GM18508 (cell line): ENCODE measurements at regions not wholly inside any gene's neighbourhood (a gene's known extent, or its start where the extent isn't known, plus 50 kb on each side); places are given as distances from the start of the nearest gene placed in this dataset.
"Not testable (repeated sequence)": the region's sequence is repeated elsewhere in the genome, so short reads cannot be mapped to it uniquely, and the experiment has no call there.

Source experiments
- ATAC-seq: cut with Tn5 transposase; IDR thresholded peaks from one replicate; pipeline ENCODE4 v1.9.1; 2021; ENCODE audit warnings: moderate number of reproducible peaks; ENCODE audit not compliant: insufficient read depth, unreplicated experiment

GRCh38 chr16:59975953-59976352 lies 1241.8 kb upstream of the GOT2 start:
- no peak for ATAC-seq

DNA sequence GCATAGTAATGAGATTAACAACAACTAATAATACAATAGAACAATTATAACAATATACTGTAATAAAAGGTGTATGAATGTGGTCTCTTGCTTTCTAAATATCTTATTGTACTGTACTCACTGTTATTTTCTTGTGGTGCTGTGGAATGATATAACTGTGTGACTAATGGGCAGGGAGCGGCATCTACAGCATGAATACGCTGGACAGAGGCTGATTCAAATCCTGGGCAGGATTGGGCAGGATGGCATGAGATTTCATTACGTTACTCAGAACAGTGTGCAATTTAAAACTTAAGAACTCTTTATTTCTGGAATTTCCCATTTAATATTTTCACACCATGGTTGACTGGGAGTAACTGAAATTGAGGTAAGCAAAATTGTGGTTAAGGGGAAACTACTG lies 1239.8 kb upstream of the GOT2 start:
- ATAC-seq: no peak

DNA sequence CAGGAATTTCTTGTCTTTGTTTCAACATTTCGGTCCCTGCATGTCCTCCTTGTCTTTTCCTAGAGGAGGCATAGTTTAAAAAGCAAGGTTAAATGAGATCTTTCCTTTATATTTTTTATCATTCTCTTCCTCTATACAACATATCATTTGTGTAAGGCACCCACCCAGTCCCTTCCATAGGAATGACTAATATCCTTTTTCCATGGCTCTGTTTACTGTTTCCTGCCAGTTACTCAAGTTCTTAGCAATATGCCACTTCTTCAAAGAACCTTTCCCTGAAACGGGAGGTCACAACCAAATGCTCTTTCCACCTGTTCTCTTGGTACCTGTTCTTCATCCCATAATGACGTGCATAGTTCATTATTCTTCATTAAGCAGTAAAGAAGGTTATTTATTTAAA lies 1237.1 kb upstream of the GOT2 start:
- no peak for ATAC-seq

- no peak for ATAC-seq
Observed at GRCh38 chr16:59964232-59964924, 1230.3 kb upstream of the GOT2 start.

DNA sequence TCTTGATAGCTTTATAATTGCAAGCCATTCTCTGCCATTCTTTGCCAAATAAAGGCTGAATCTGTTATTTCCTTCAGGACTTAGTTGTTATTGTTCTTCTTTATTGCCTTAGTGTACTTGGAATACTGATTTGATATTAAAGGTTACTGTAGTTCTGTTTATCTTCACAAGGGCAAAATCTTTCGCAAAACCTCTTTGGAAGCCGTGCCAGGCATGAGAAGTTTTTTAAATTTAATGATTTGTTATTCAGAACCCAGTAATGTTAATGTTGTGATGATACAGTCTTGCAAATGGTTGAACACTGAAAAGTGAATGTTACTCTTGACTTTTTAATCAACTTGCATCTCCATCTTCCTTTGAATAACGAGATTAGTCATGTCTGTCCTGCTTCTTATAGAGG lies 1225.2 kb upstream of the GOT2 start:
- no peak for ATAC-seq

- ATAC-seq: no peak
Observed at GRCh38 chr16:59950431-59950830, 1216.3 kb upstream of the GOT2 start.

DNA sequence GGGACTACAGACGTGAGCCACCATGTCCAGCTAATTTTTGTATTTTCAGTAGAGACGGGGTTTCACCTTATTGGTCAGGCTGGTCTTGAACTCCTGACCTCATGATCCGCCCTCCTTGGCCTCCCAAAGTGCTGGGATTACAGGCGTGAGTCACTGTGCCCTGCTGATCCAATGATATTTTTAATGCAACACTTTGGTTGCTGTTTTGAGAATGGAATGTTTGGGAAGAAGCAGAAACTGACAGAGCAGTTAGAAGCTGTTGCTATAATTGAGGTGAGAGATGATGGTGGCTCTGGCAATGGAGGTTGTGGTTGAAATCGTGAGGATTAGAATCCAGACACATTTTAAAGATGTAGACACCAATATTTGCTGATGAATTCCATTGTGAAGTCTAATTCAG lies 1209.9 kb upstream of the GOT2 start:
- ATAC-seq: not testable (repeated sequence)

GRCh38 chr16:59941594-59941993 lies 1207.5 kb upstream of the GOT2 start:
- ATAC-seq: no peak

- ATAC-seq: no peak
Observed at GRCh38 chr16:59920054-59920453, 1185.9 kb upstream of the GOT2 start.

- ATAC-seq: no peak
Observed at GRCh38 chr16:59913666-59914065, 1179.5 kb upstream of the GOT2 start.

GRCh38 chr16:59909262-59909661 lies 1175.1 kb upstream of the GOT2 start:
- ATAC-seq: no peak

GRCh38 chr16:59907611-59908010 lies 1173.5 kb upstream of the GOT2 start:
- no peak for ATAC-seq

DNA sequence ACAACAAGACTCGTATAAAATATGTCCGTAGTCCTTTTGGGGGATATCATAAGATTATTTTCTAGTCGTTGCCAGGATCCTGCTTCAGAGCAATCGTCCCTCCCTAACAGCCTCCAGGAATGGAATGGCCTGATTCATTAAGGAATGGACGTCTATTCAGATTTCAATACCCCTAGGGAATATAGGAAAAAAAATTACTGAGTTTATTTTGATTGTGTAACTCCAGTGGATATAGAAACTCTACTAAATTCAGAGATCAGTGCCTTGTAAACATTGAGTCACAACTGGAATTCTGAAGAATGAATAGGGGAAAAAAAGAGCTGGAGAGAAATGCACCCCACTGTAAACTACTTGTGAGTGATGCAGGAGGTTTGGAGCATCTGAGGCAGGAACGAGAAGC lies 1171.5 kb upstream of the GOT2 start:
- no peak for ATAC-seq

DNA sequence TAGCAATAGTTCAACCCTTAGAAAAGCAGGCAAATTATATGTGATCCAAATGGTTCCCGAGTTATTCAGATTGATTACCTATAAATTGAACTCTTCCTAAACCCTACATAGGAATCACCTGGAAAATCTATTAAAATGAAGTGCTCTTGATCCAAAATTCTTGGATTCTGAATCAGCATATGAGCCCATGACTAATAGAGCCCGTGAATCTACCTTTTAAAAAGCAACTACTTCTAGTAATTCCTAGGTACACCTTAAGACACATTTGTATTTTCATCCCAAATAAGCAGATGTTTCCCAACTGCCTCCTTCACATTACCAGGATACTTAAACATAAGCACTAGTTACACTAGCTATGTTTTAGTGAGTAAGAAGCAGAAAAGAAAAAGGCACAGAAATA lies 1171.0 kb upstream of the GOT2 start:
- ATAC-seq: no peak

GRCh38 chr16:59899940-59900339 lies 1165.8 kb upstream of the GOT2 start:
- ATAC-seq: no peak

DNA sequence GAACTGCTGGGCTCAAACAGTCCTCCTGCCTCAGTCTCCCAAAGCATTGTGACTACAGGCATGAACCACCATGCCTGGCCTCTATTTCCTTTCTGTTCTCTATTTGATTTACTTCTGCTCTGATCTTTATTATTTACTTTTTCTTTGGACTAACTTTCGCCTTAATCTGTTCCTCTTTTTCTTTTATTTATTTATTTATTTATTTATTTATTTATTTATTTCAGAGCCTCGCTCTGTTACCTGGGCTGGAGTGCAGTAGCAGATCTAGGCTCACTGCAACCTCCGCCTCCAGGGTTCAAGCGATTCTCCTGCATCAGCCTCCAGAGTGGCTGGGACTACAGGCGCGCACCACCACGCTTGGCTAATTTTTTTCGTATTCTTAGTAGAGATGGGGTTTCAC lies 1158.3 kb upstream of the GOT2 start:
- ATAC-seq: no peak

DNA sequence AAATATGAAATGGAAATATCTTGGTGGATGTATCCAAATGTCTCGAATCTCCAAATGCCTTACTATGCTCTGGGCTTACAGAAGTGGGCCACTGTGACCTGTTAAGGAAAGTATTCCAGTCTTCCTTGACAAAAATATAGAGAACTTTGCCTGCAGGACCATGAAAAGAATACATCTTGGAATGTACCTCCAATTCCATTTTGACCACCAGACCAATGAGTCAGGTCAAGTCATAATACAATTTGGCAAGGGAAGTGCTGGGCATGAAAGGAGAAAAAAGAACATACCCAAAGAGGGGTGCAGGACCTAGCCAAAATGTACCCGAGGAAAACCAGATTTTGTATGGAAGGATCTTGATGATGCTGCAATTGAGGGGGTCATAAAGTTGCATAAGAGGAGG lies 1153.7 kb upstream of the GOT2 start:
- ATAC-seq: no peak

DNA sequence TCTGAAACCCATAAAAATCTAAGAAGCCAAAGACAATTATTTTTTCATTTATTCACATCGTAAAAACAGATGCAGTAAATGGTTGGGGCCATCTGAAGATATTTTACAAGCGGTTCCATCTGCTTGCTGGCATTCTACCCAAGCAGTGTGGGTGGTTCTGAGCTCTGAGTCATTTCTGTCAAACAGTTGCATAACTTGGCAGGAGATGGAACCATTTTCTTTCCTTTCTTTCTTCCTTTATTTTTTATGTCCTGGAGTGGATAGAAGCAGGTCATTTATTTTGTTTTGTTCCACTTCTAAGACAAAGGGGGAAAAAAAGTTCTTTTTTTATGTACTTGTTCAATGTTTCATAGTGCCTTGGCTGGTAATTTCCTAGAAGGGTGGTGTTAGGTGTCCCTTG lies 1151.9 kb upstream of the GOT2 start:
- ATAC-seq: no peak

- ATAC-seq: no peak
Observed at GRCh38 chr16:59881376-59881775, 1147.3 kb upstream of the GOT2 start.

GRCh38 chr16:59880611-59881010 lies 1146.5 kb upstream of the GOT2 start:
- no peak for ATAC-seq

DNA sequence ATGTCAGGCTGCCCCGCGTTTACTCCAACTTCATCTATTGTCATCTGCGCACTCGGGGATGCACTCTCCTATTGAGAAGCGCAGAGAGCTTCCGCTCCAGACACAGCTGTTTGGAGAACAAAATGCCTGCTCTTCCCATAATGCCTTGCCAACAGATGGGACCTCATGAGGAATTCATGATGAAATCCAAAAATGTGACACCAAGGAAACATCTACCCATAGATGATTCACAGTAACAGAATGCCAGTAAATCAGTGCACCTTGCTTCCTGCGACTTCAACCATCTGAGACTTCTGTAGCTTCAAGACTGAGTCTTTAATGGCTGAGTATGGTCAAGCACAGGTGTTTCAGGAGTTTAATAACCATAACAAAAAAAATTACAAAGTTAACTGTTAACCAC lies 1144.9 kb upstream of the GOT2 start:
- no peak for ATAC-seq

GRCh38 chr16:59878479-59878878 lies 1144.4 kb upstream of the GOT2 start:
- ATAC-seq: no peak
